Uterus (tissue), 2 donors: ENCODE measurements at regions not wholly inside any gene's neighbourhood (a gene's known extent, or its start where the extent isn't known, plus 50 kb on each side); places are given as distances from the start of the nearest gene placed in this dataset.

Experiments used
- POLR2A ChIP-seq, 2 donors: fragments of 450-650 bp; IDR thresholded peaks; one replicate each; pipeline ENCODE4 v1.6.1; 2016; ENCODE audit warnings: antibody characterized with exemption in 2 of 2, mild to moderate bottlenecking in 1 of 2, moderate library complexity in 1 of 2
- TF ChIP-seq, protein P1 (sequence below), 4 experiments: fragments of 200-600 bp in 2 of 4; fragments of 450-650 bp in 2 of 4; sonication (generic) in 2 of 4; IDR thresholded peaks; one replicate each; pipeline ENCODE4 v1.5.1; 2016 to 2019; ENCODE audit warnings: antibody characterized with exemption in 4 of 4, mild to moderate bottlenecking in 2 of 4, moderate library complexity in 1 of 4

GRCh38 chr1:91152331-91152730 is 130.5 kb upstream of the ZNF644 start:
- TF ChIP-seq, protein P1, sequence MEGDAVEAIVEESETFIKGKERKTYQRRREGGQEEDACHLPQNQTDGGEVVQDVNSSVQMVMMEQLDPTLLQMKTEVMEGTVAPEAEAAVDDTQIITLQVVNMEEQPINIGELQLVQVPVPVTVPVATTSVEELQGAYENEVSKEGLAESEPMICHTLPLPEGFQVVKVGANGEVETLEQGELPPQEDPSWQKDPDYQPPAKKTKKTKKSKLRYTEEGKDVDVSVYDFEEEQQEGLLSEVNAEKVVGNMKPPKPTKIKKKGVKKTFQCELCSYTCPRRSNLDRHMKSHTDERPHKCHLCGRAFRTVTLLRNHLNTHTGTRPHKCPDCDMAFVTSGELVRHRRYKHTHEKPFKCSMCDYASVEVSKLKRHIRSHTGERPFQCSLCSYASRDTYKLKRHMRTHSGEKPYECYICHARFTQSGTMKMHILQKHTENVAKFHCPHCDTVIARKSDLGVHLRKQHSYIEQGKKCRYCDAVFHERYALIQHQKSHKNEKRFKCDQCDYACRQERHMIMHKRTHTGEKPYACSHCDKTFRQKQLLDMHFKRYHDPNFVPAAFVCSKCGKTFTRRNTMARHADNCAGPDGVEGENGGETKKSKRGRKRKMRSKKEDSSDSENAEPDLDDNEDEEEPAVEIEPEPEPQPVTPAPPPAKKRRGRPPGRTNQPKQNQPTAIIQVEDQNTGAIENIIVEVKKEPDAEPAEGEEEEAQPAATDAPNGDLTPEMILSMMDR (IDR thresholded peaks at IDR 0.05): no peak
- no peak for TF ChIP-seq POLR2A (IDR thresholded peaks at IDR 0.05)
